Caco-2 (cell line): ENCODE measurements at regions not wholly inside any gene's neighbourhood (a gene's known extent, or its start where the extent isn't known, plus 50 kb on each side); places are given as distances from the start of the nearest gene placed in this dataset.

Source experiments
- BruUV-seq: library from RNA; stranded (reverse); fragments of 400-500 nt; replicated peaks from 2 replicates; lab custom pipeline; 2021; lab: Mats Ljungman, UMichigan
- CTCF ChIA-PET: fragments of 300-600 bp; sonication (Branson Sonifier 250); formaldehyde crosslinking; loops from one replicate; lab custom pipeline; 2022; ENCODE audit warnings: antibody characterized with exemption; lab: Charles Lee
- POLR2A ChIA-PET: fragments of 300-600 bp; sonication (Branson Sonifier 250); formaldehyde crosslinking; loops from one replicate; lab custom pipeline; 2022; ENCODE audit warnings: antibody characterized with exemption; lab: Charles Lee
- DNase-seq, 2 experiments: peaks; one replicate each; pipeline versions ENCODE4 v3.0.0 to v3.0.0-alpha.2; 2020 to 2022
- H3K27me3 ChIP-seq: replicated peaks from 2 replicates; pipeline ENCODE4 v1.6.0; 2011; ENCODE audit warnings: low read length; ENCODE audit not compliant: control insufficient read depth, insufficient read depth
- H3K36me3 ChIP-seq: 2 replicates; pipeline ENCODE4 v1.5.1; 2011; ENCODE audit warnings: low read length; ENCODE audit not compliant: control insufficient read depth, insufficient read depth
- H3K4me1 ChIP-seq: fragments of 250-450 bp; sonication (Bioruptor Pico); 2 replicates; pipeline ENCODE4 v1.5.1; 2020; ENCODE audit warnings: mild to moderate bottlenecking
- H3K4me3 ChIP-seq: 2 replicates; pipeline ENCODE4 v1.5.1; 2011; ENCODE audit warnings: low read depth, mild to moderate bottlenecking, control low read depth, low read length
- H3K9me3 ChIP-seq: fragments of 250-450 bp; sonication (Bioruptor Pico); 2 replicates; pipeline ENCODE4 v1.5.1; 2020; ENCODE audit warnings: mild to moderate bottlenecking, moderate library complexity
- H3K27ac Mint-ChIP-seq: one replicate; pipeline ENCODE4 v1.8.0; 2022; ENCODE audit warnings: mixed read lengths; ENCODE audit not compliant: unreplicated experiment
- H3K27me3 Mint-ChIP-seq: one replicate; pipeline ENCODE4 v1.8.0; 2022; ENCODE audit warnings: mixed read lengths; ENCODE audit not compliant: insufficient read depth, unreplicated experiment
- H3K36me3 Mint-ChIP-seq: one replicate; pipeline ENCODE4 v1.8.0; 2022; ENCODE audit warnings: mild to moderate bottlenecking, mixed read lengths; ENCODE audit not compliant: insufficient read depth, unreplicated experiment
- H3K4me1 Mint-ChIP-seq: one replicate; pipeline ENCODE4 v1.8.0; 2022; ENCODE audit warnings: low read depth, mixed read lengths; ENCODE audit not compliant: unreplicated experiment
- H3K4me3 Mint-ChIP-seq: one replicate; pipeline ENCODE4 v1.8.0; 2022; ENCODE audit warnings: mild to moderate bottlenecking, moderate library complexity, mixed read lengths; ENCODE audit not compliant: unreplicated experiment
- H3K9me3 Mint-ChIP-seq: one replicate; pipeline ENCODE4 v1.8.0; 2022; ENCODE audit warnings: mixed read lengths; ENCODE audit not compliant: unreplicated experiment
- intact Hi-C: fragments of 100-400 bp; cut with micrococcal nuclease; formaldehyde crosslinking; loops from one replicate; pipeline ENCODE4 v1.10.0; 2022; ENCODE audit not compliant: unreplicated experiment
- TF ChIP-seq, protein P1 (sequence below), 2 experiments: fragments of 200-600 bp in 1 of 2; IDR thresholded peaks; 1 replicate in 1 of 2; 2 replicates in 1 of 2; pipeline versions ENCODE4 v1.5.1 to v1.8.0; 2011 to 2022; ENCODE audit warnings: antibody characterized with exemption in 1 of 2, control low read depth in 1 of 2, inconsistent platforms in 1 of 2, low read depth in 1 of 2, low read length in 1 of 2, mild to moderate bottlenecking in 1 of 2, moderate library complexity in 1 of 2; ENCODE audit not compliant: insufficient read depth in 1 of 2, severe bottlenecking in 1 of 2, unreplicated experiment in 1 of 2

DNA sequence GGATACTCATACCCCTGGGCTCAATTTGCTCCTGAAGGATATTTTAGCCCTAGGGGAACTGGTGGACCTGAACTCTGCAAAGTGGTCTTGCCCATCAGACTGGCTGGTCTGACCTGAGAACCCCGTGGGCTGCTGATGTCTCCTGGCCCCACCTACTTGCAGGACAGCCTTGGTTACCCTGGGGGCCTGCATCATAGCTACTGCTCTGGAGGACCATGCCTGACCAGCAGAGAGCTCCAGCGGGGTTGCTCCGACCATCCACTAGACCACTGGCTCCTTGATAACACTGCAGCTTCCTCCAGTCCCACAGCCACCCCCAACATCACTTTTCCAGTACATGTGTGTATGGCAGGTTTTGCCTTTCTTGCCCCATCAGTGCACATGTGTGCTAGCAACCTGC, 331.6 kb upstream of the BRINP3 start:
- Histone ChIP-seq H3K4me3 (no peak overlapping the region), H3K27me3 (no peaks in the 10 kb centered on the region), H3K4me1 (no peaks in the 10 kb centered on the region), H3K36me3 (no peaks in the 10 kb centered on the region), H3K9me3 (no peaks in the 10 kb centered on the region)
- Mint-ChIP-seq H3K4me1 (no peaks in the 10 kb centered on the region), H3K27me3 (no peaks in the 10 kb centered on the region), H3K4me3 (no peak overlapping the region), H3K9me3 (no peaks in the 10 kb centered on the region), H3K27ac (no peak overlapping the region), H3K36me3 (no peaks in the 10 kb centered on the region)
- CTCF ChIA-PET, result no interaction called here
- BruUV-seq, result no TSS peak
- intact Hi-C loops, result no loop called here
- TF ChIP-seq, protein P1, sequence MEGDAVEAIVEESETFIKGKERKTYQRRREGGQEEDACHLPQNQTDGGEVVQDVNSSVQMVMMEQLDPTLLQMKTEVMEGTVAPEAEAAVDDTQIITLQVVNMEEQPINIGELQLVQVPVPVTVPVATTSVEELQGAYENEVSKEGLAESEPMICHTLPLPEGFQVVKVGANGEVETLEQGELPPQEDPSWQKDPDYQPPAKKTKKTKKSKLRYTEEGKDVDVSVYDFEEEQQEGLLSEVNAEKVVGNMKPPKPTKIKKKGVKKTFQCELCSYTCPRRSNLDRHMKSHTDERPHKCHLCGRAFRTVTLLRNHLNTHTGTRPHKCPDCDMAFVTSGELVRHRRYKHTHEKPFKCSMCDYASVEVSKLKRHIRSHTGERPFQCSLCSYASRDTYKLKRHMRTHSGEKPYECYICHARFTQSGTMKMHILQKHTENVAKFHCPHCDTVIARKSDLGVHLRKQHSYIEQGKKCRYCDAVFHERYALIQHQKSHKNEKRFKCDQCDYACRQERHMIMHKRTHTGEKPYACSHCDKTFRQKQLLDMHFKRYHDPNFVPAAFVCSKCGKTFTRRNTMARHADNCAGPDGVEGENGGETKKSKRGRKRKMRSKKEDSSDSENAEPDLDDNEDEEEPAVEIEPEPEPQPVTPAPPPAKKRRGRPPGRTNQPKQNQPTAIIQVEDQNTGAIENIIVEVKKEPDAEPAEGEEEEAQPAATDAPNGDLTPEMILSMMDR (IDR thresholded peaks at IDR 0.05; ENCODE audit: insufficient read depth in 1 of 2, low read depth in 1 of 2, low read length in 1 of 2, severe bottlenecking in 1 of 2, unreplicated experiment in 1 of 2), result no peak
- POLR2A ChIA-PET, result no interaction called here
- DNase-seq, result no peak

- ChIA-PET CTCF (no interaction called here), POLR2A (no interaction called here)
- no TSS peak for BruUV-seq
- Histone ChIP-seq H3K27me3 (no peaks in the 10 kb centered on the region), H3K9me3 (no peaks in the 10 kb centered on the region), H3K4me1 (no peaks in the 10 kb centered on the region), H3K36me3 (no peaks in the 10 kb centered on the region), H3K4me3 (no peak overlapping the region)
- TF ChIP-seq, protein P1 (IDR thresholded peaks at IDR 0.05; ENCODE audit: insufficient read depth in 1 of 2, low read depth in 1 of 2, low read length in 1 of 2, severe bottlenecking in 1 of 2, unreplicated experiment in 1 of 2), result no peak
- Mint-ChIP-seq H3K4me1 (no peaks in the 10 kb centered on the region), H3K27me3 (no peaks in the 10 kb centered on the region), H3K9me3 (no peaks in the 10 kb centered on the region), H3K27ac (no peak overlapping the region), H3K36me3 (no peaks in the 10 kb centered on the region), H3K4me3 (no peak overlapping the region)
- intact Hi-C loops, result no loop called here
- no peak for DNase-seq
Observed at GRCh38 chr1:190812996-190813395, 335.3 kb upstream of the BRINP3 start.

- ChIA-PET POLR2A (no interaction called here), CTCF (no interaction called here)
- Histone ChIP-seq H3K36me3 (no peaks in the 10 kb centered on the region), H3K4me3 (no peak overlapping the region), H3K27me3 (no peaks in the 10 kb centered on the region), H3K9me3 (no peaks in the 10 kb centered on the region), H3K4me1 (no peaks in the 10 kb centered on the region)
- intact Hi-C loops, result no loop called here
- no peaks in the 10 kb centered on the region for H3K9me3 Mint-ChIP-seq
- no peak overlapping the region for H3K4me3 Mint-ChIP-seq
- H3K36me3 Mint-ChIP-seq, result no peaks in the 10 kb centered on the region
- H3K27me3 Mint-ChIP-seq, result no peaks in the 10 kb centered on the region
- TF ChIP-seq, protein P1 (IDR thresholded peaks at IDR 0.05; ENCODE audit: insufficient read depth in 1 of 2, low read depth in 1 of 2, low read length in 1 of 2, severe bottlenecking in 1 of 2, unreplicated experiment in 1 of 2), result no peak
- H3K4me1 Mint-ChIP-seq, result no peaks in the 10 kb centered on the region
- no peak overlapping the region for H3K27ac Mint-ChIP-seq
- no peak for DNase-seq
- no TSS peak for BruUV-seq
Observed at GRCh38 chr1:190832511-190832910, 354.8 kb upstream of the BRINP3 start.
